ENCODE measurements at regions not wholly inside any gene's neighbourhood (a gene's known extent, or its start where the extent isn't known, plus 50 kb on each side); places are given as distances from the start of the nearest gene placed in this dataset.

DNA sequence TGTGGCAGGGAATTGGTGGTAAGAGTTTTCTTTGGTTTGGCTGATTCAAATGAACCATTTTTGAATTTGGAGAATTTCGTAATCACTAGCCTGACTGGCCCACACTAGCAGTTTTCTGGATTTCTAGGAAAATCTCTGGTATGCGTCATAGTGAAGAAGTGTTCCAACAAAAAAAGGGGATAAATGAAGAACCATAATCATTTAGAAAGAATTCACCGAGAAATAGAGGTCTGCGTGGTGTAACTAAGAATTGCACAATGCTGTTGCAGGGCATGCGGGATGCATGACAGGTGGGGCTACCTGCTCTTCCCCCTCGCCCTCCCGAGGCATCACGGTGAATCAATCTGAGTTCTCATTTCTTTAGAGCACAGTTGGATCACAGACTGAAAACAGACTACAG lies 232.3 kb upstream of the PAPPA start:
- no peak overlapping the region for H3K27ac ChIP-seq (ENCODE audit: low read depth, low read length)
- no peak overlapping the region for H3K4me3 ChIP-seq (ENCODE audit: low read depth, low read length)
- no peaks in the 10 kb centered on the region for H3K9me3 ChIP-seq (ENCODE audit: control insufficient read depth, insufficient read depth, low read length)
- TF ChIP-seq, protein P1, sequence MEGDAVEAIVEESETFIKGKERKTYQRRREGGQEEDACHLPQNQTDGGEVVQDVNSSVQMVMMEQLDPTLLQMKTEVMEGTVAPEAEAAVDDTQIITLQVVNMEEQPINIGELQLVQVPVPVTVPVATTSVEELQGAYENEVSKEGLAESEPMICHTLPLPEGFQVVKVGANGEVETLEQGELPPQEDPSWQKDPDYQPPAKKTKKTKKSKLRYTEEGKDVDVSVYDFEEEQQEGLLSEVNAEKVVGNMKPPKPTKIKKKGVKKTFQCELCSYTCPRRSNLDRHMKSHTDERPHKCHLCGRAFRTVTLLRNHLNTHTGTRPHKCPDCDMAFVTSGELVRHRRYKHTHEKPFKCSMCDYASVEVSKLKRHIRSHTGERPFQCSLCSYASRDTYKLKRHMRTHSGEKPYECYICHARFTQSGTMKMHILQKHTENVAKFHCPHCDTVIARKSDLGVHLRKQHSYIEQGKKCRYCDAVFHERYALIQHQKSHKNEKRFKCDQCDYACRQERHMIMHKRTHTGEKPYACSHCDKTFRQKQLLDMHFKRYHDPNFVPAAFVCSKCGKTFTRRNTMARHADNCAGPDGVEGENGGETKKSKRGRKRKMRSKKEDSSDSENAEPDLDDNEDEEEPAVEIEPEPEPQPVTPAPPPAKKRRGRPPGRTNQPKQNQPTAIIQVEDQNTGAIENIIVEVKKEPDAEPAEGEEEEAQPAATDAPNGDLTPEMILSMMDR (IDR thresholded peaks at IDR 0.05; ENCODE audit: low read depth, low read length): no peak
- DNase-seq (ENCODE audit: low read depth, low spot score): no peak
- ChIA-PET POLR2A (no interaction called here), CTCF (interaction anchor here (0.6 kb wide), 1 partner anchor 41 kb away, joined by 3 read pairs; no protein-coding TSS in a partner anchor)
- H3K27me3 ChIP-seq (ENCODE audit: control insufficient read depth, insufficient read depth, low read length): no peaks in the 10 kb centered on the region

DNA sequence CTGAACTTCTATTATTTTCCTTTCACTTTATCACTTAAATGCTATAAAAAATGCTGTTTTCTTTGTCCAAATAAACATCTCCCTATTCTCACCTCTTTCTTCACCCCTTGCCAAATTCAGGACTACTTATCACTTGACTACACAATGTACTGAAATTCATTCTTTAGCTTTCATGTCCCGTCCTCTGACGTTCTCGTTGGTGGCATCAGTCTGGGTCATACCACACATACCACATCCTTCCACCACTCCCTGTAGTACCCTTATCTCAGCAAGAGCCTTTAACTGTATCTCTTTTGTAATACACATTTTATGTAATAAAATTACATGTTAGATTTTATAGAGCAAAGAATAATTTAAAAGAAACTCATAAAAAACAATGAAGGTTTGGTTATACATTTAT lies 231.1 kb upstream of the PAPPA start:
- TF ChIP-seq, protein P1 (IDR thresholded peaks at IDR 0.05; ENCODE audit: low read depth, low read length): no peak
- no peak for DNase-seq (ENCODE audit: low read depth, low spot score)
- CTCF ChIA-PET: no interaction called here
- Histone ChIP-seq H3K27ac (ENCODE audit: low read depth, low read length) (no peak overlapping the region), H3K9me3 (ENCODE audit: control insufficient read depth, insufficient read depth, low read length) (no peaks in the 10 kb centered on the region), H3K4me3 (ENCODE audit: low read depth, low read length) (no peak overlapping the region), H3K27me3 (ENCODE audit: control insufficient read depth, insufficient read depth, low read length) (no peaks in the 10 kb centered on the region)
- POLR2A ChIA-PET: no interaction called here

DNA sequence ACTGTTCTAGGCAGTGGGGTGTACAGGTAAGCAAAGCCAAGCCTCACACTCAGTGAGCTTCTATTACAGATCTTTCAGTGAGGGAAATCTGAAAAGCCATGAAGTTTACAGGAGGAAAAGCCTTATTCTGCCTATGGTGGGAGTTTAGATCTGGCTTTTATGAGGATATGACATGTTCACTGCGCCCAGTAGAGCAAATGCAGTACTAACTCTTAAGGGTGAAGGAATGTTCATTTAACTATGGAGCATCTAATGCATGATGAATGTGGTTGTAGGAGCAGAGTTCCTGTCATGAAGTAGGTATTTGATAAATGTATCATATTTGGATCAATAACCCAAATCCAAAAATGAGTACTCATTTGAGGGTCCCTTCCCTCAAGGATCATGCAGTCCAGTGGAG lies 230.2 kb upstream of the PAPPA start:
- ChIA-PET CTCF (no interaction called here), POLR2A (interaction anchor here (1.9 kb wide), 1 partner anchor 21 kb away, joined by 10 read pairs; no protein-coding TSS in a partner anchor)
- H3K4me3 ChIP-seq (ENCODE audit: low read depth, low read length): no peak overlapping the region
- H3K27ac ChIP-seq (ENCODE audit: low read depth, low read length): peak overlapping the region; percentile 71
- H3K27me3 ChIP-seq (ENCODE audit: control insufficient read depth, insufficient read depth, low read length): no peaks in the 10 kb centered on the region
- no peaks in the 10 kb centered on the region for H3K9me3 ChIP-seq (ENCODE audit: control insufficient read depth, insufficient read depth, low read length)
- TF ChIP-seq, protein P1 (IDR thresholded peaks at IDR 0.05; ENCODE audit: low read depth, low read length): no peak
- DNase-seq (ENCODE audit: low read depth, low spot score): no peak

- Histone ChIP-seq H3K27ac (ENCODE audit: low read depth, low read length) (peak overlapping the region; percentile 47), H3K27me3 (ENCODE audit: control insufficient read depth, insufficient read depth, low read length) (no peaks in the 10 kb centered on the region), H3K9me3 (ENCODE audit: control insufficient read depth, insufficient read depth, low read length) (no peaks in the 10 kb centered on the region), H3K4me3 (ENCODE audit: low read depth, low read length) (no peak overlapping the region)
- TF ChIP-seq, protein P1 (IDR thresholded peaks at IDR 0.05; ENCODE audit: low read depth, low read length): no peak
- peak; percentile 97 for DNase-seq (ENCODE audit: low read depth, low spot score)
- ChIA-PET CTCF (interaction anchor here (1.1 to 1.4 kb wide), 2 partner anchors 15 to 228 kb away, joined by 3 read pairs; no protein-coding TSS in a partner anchor), POLR2A (interaction anchor here (0.8 to 1.9 kb wide), 3 partner anchors 20 to 238 kb away, joined by 4 to 10 read pairs (median 5); no protein-coding TSS in a partner anchor)
Measured at GRCh38 chr9:115923903-115924668, 229.5 kb upstream of the PAPPA start.

- ChIA-PET POLR2A (interaction anchor here (0.8 to 1.9 kb wide), 3 partner anchors 20 to 237 kb away, joined by 4 to 10 read pairs (median 5); no protein-coding TSS in a partner anchor), CTCF (interaction anchor here (1.1 to 1.4 kb wide), 2 partner anchors 14 to 227 kb away, joined by 3 read pairs; no protein-coding TSS in a partner anchor)
- peak overlapping the region; percentile 47 for H3K27ac ChIP-seq (ENCODE audit: low read depth, low read length)
Measured at GRCh38 chr9:115924669-115924987, 229.0 kb upstream of the PAPPA start.

More at GRCh38 chr9:115924669-115924987, 229.0 kb upstream of the PAPPA start:
- no peak for DNase-seq (ENCODE audit: low read depth, low spot score)
- no peaks in the 10 kb centered on the region for H3K9me3 ChIP-seq (ENCODE audit: control insufficient read depth, insufficient read depth, low read length)
- TF ChIP-seq, protein P1 (IDR thresholded peaks at IDR 0.05; ENCODE audit: low read depth, low read length): no peak
- H3K27me3 ChIP-seq (ENCODE audit: control insufficient read depth, insufficient read depth, low read length): no peaks in the 10 kb centered on the region
- H3K4me3 ChIP-seq (ENCODE audit: low read depth, low read length): no peak overlapping the region
